Heart right ventricle (tissue), 16 donors: ENCODE measurements at regions not wholly inside any gene's neighbourhood (a gene's known extent, or its start where the extent isn't known, plus 50 kb on each side); places are given as distances from the start of the nearest gene placed in this dataset.

Experiments
- ATAC-seq, 8 donors: fragments of 200-7000 bp; cut with Tn5 transposase; one replicate each; pipeline ENCODE4 v1.9.1; 2020; ENCODE audit warnings: mild to moderate bottlenecking in 8 of 8, moderate library complexity in 8 of 8, moderate number of reproducible peaks in 1 of 8
- DNase-seq, 2 donors: peaks; one replicate each; pipeline ENCODE4 v3.0.0-alpha.2; 2020
- H3K27ac ChIP-seq, 10 donors: fragments of 200-600 bp; sonication (generic) in 2 of 10; one replicate each; pipeline versions ENCODE4 v1.5.0 to v1.8.0; 2020 to 2022; ENCODE audit warnings: mild to moderate bottlenecking in 3 of 10
- H3K27me3 ChIP-seq, 7 donors: fragments of 200-600 bp; one replicate each; pipeline ENCODE4 v1.8.0; 2021 to 2022; ENCODE audit warnings: mild to moderate bottlenecking in 2 of 7
- H3K36me3 ChIP-seq, 9 donors: fragments of 200-600 bp; sonication (generic) in 1 of 9; one replicate each; pipeline versions ENCODE4 v1.5.0 to v1.8.0; 2020 to 2022; ENCODE audit warnings: mild to moderate bottlenecking in 2 of 9
- H3K4me1 ChIP-seq, 9 donors: fragments of 200-600 bp; sonication (generic) in 1 of 9; one replicate each; pipeline versions ENCODE4 v1.5.0 to v1.8.0; 2020 to 2022; ENCODE audit warnings: mild to moderate bottlenecking in 4 of 9
- H3K4me3 ChIP-seq, 10 donors: fragments of 200-600 bp; sonication (generic) in 2 of 10; one replicate each; pipeline versions ENCODE4 v1.5.0 to v1.8.0; 2020 to 2022; ENCODE audit warnings: mild to moderate bottlenecking in 7 of 10, moderate library complexity in 2 of 10
- H3K9me3 ChIP-seq, 11 donors: fragments of 200-600 bp in 10 of 11; sonication (generic) in 2 of 11; one replicate each; pipeline versions ENCODE4 v1.5.0 to v1.8.0; 2013 to 2022; ENCODE audit warnings: mild to moderate bottlenecking in 2 of 11, control low read depth in 1 of 11, moderate library complexity in 1 of 11
- WGBS, 2 donors: extraction: QIAGEN DNeasy Blood & Tissue Kit; methylation state at CpG; one replicate each; pipeline ENCODE4 v1.1.7; 2013; ENCODE audit warnings: inconsistent platforms in 1 of 2; 5-methylcytosine and 5-hydroxymethylcytosine counted together
- intact Hi-C, 10 donors: fragments of 100-400 bp; cut with DNase I; formaldehyde crosslinking; loops; one replicate each; pipeline versions ENCODE4 v1.11.1 to v1.14.2; 2022
- TF ChIP-seq, protein P1 (sequence below), 9 donors: fragments of 200-600 bp; sonication (generic) in 2 of 9; IDR thresholded peaks; one replicate each; pipeline versions ENCODE4 v1.5.0 to v1.8.0; 2021 to 2022; ENCODE audit warnings: antibody characterized with exemption in 9 of 9, mild to moderate bottlenecking in 5 of 9, moderate library complexity in 1 of 9
- donor health status: Arrhythmogenic right ventricular cardiomyopathy.
- donor health status: ischemic (EF 13 %, LVEDD 7.1; RV severe dilation, severe dysfunction).
- donor health status: healthy with polysubstance abuse.
- donor health status: DM: no; HTN: yes; CAD: no.
- donor health status: DM: no; HTN: no; CAD: no.
- donor health status: ischemic (EF 25% LVEDD 6.9; RV normal size, moderate dysfunction).
- donor health status: ischemic (EF 25% LVEDD 5.7; RV mildly dilated, moderate dysfunction).
- donor health status: healthy.
- donor health status: DM: yes; HTN: yes; CAD: no.
- donor health status: Ischemic cardiomyopathy.
- donor health status: ischemic (EF 35%, LVEDD 5.7; RV mildly dilated, moderate dysfunction).
- donor health status: nonischemic (EF 11% LVEDD 7.7; RV severe dilation, severe dysfunction).
- donor health status: DM: yes; HTN: yes; CAD: no.
- donor health status: PGD.
- donor health status: ischemic (EF 29% LVEDD 5.4; RV normal size, mild dysfunction).
- donor health status: nonischemic (EF 23%, LVEDD 6.1; RV moderate dilation, normal function).

DNA sequence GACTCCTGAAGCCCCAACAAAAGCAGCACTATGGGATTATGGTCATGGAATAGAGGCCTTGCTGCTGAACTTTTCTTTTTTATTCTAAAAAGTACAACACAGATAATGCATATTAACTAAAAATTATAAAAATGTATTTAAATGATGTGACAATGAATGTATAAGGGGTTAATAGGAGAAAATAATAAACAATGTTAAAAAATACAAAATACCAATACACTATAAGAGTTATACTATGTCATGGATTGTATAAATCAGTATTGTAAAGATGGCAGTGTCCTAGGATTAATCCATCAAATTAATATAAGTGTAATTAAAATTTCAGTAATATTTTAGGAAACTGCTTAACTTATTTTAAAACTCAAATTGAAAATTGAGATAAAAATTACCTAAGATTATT lies 58.3 kb upstream of the TOP3B start:
- intact Hi-C loops = no loop called here
- TF ChIP-seq, protein P1, sequence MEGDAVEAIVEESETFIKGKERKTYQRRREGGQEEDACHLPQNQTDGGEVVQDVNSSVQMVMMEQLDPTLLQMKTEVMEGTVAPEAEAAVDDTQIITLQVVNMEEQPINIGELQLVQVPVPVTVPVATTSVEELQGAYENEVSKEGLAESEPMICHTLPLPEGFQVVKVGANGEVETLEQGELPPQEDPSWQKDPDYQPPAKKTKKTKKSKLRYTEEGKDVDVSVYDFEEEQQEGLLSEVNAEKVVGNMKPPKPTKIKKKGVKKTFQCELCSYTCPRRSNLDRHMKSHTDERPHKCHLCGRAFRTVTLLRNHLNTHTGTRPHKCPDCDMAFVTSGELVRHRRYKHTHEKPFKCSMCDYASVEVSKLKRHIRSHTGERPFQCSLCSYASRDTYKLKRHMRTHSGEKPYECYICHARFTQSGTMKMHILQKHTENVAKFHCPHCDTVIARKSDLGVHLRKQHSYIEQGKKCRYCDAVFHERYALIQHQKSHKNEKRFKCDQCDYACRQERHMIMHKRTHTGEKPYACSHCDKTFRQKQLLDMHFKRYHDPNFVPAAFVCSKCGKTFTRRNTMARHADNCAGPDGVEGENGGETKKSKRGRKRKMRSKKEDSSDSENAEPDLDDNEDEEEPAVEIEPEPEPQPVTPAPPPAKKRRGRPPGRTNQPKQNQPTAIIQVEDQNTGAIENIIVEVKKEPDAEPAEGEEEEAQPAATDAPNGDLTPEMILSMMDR (IDR thresholded peaks at IDR 0.05) = no peak

GRCh38 chr22:22040472-22040871 lies 57.9 kb upstream of the TOP3B start:
- Histone ChIP-seq H3K4me1 (no peaks in the 10 kb centered on the region), H3K27ac (no peak overlapping the region), H3K27me3 (peaks cover 0 to 3% (median 0%) of the 10 kb centered on the region in 7 donors), H3K36me3 (no peaks in the 10 kb centered on the region), H3K9me3 (no peaks in the 10 kb centered on the region), H3K4me3 (no peak overlapping the region)
- TF ChIP-seq, protein P1 (IDR thresholded peaks at IDR 0.05) = no peak
- no peak for ATAC-seq
- DNase-seq = no peak
- intact Hi-C loops = no loop called here
- 80 to 86% methylated on average over 3 of the region's 3 CpGs for WGBS, 2 donors

More for the DNA sequence above, 58.3 kb upstream of the TOP3B start:
- ATAC-seq (no peak), DNase-seq (no peak)
- peaks cover 0 to 3% (median 0%) of the 10 kb centered on the region in 7 donors for H3K27me3 ChIP-seq
- H3K4me3 ChIP-seq = no peak overlapping the region
- no peaks in the 10 kb centered on the region for H3K9me3 ChIP-seq
- no peak overlapping the region for H3K27ac ChIP-seq
- no peaks in the 10 kb centered on the region for H3K4me1 ChIP-seq
- H3K36me3 ChIP-seq = no peaks in the 10 kb centered on the region

DNA sequence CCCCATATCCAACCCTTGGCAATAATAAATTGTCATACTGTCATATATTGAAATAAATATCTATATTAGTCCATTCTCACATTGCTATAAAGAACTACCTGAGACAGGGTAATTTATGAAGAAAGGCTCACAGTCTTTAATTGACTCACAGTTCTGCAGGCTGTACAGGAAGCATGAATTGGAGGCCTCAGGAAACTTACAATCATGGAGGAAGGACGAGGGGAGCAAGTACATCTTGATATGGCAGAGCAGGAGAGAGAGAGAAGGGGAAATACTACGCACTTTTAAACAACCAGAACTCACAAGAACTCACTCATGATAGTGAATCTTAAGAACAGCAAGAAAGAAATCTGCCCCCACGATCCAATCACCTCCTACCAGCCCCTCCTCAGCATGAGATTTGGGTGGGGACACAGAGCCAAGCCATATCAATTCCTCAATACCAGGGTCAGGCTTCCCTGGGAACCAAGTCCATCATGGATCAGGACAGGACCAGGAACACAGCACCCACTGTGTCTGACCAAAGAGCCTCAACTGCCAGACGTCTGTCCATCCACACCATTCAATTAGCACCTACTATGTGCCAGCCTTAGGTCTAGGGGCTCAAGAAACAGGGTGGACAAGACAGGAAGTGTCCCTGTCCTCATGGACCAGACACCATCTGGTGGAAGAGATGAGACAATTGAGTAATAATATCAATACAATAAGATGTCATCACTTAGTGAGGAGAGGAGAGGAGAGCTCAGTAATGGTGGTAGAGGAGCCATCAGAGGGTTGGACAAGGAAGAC lies 56.9 kb upstream of the TOP3B start:
- TF ChIP-seq, protein P1 (IDR thresholded peaks at IDR 0.05) = no peak
- no peaks in the 10 kb centered on the region for H3K36me3 ChIP-seq
- ATAC-seq (no peak), DNase-seq (no peak)
- H3K9me3 ChIP-seq = no peaks in the 10 kb centered on the region
- whole genome bisulfite sequencing, 2 donors = 53 to 56% methylated on average over 4 of the region's 4 CpGs
- no peak overlapping the region for H3K27ac ChIP-seq
- no peaks in the 10 kb centered on the region for H3K4me1 ChIP-seq
- H3K4me3 ChIP-seq = no peak overlapping the region
- peaks cover 0 to 3% (median 0%) of the 10 kb centered on the region in 7 donors for H3K27me3 ChIP-seq
- intact Hi-C loops = no loop called here

- intact Hi-C loops = no loop called here
- TF ChIP-seq, protein P1 (IDR thresholded peaks at IDR 0.05) = no peak
- Histone ChIP-seq H3K36me3 (no peaks in the 10 kb centered on the region), H3K4me1 (no peaks in the 10 kb centered on the region), H3K27me3 (peaks cover 0 to 3% (median 0%) of the 10 kb centered on the region in 7 donors), H3K9me3 (no peaks in the 10 kb centered on the region), H3K4me3 (no peak overlapping the region), H3K27ac (no peak overlapping the region)
- ATAC-seq = no peak
- no peak for DNase-seq
- WGBS, 2 donors = 89 to 96% methylated on average over 1 of the region's 1 CpG
Observed at GRCh38 chr22:22038178-22038880, 55.7 kb upstream of the TOP3B start.
